Psoas muscle (tissue), 7 donors: ENCODE measurements at regions not wholly inside any gene's neighbourhood (a gene's known extent, or its start where the extent isn't known, plus 50 kb on each side); places are given as distances from the start of the nearest gene placed in this dataset.

Experiments
- ATAC-seq, 4 donors: fragments of 200-7000 bp; cut with Tn5 transposase; one replicate each; pipeline ENCODE4 v1.9.1; 2020; ENCODE audit warnings: moderate library complexity in 3 of 4, mild to moderate bottlenecking in 2 of 4
- DNase-seq, 2 donors: peaks; one replicate each; pipeline ENCODE4 v3.0.0-alpha.2; 2020
- H3K27ac ChIP-seq: fragments of 200-600 bp; one replicate; pipeline ENCODE4 v1.8.0; 2022
- H3K27me3 ChIP-seq, 3 donors: fragments of 200-600 bp in 1 of 3; one replicate each; pipeline versions ENCODE4 v1.6.1 to v1.8.0; 2013 to 2022; ENCODE audit warnings: low read length in 2 of 3, mild to moderate bottlenecking in 2 of 3, moderate library complexity in 1 of 3; ENCODE audit not compliant: insufficient read depth in 3 of 3
- H3K36me3 ChIP-seq, 2 donors: fragments of 200-600 bp in 1 of 2; one replicate each; pipeline versions ENCODE4 v1.6.1 to v1.8.0; 2013 to 2022; ENCODE audit warnings: low read depth in 1 of 2, mild to moderate bottlenecking in 1 of 2, moderate library complexity in 1 of 2; ENCODE audit not compliant: insufficient read depth in 1 of 2
- H3K4me1 ChIP-seq: fragments of 200-600 bp; one replicate; pipeline ENCODE4 v1.8.0; 2022
- H3K4me3 ChIP-seq: fragments of 200-600 bp; one replicate; pipeline ENCODE4 v1.8.0; 2022; ENCODE audit warnings: mild to moderate bottlenecking
- H3K9me3 ChIP-seq: fragments of 200-600 bp; one replicate; pipeline ENCODE4 v1.8.0; 2022
- WGBS, 3 donors: extraction: QIAGEN DNeasy Blood & Tissue Kit; methylation state at CpG; one replicate each; pipeline versions ENCODE4 v1.1.6 to v1.1.7; 2013; 5-methylcytosine and 5-hydroxymethylcytosine counted together
- intact Hi-C, 2 donors: fragments of 100-400 bp; cut with DNase I; formaldehyde crosslinking; loops; one replicate each; pipeline versions ENCODE4 v1.11.0 to v1.14.2; 2022
- TF ChIP-seq, protein P1 (sequence below): fragments of 200-600 bp; IDR thresholded peaks from one replicate; pipeline ENCODE4 v1.8.0; 2022; ENCODE audit warnings: antibody characterized with exemption
- donor health status: healthy with polysubstance abuse.
- donor health status: DM: no; HTN: no; CAD: no; lungs with moderate emphysema.
- donor health status: Bipolar disorder and iron deficiency.
- donor health status: healthy.
- donor health status: DM: yes; HTN: yes; CAD: no.
- donor health status: DM: no; HTN: no; CAD: no.
- donor health status: DM: yes; HTN: yes; CAD: no.

DNA sequence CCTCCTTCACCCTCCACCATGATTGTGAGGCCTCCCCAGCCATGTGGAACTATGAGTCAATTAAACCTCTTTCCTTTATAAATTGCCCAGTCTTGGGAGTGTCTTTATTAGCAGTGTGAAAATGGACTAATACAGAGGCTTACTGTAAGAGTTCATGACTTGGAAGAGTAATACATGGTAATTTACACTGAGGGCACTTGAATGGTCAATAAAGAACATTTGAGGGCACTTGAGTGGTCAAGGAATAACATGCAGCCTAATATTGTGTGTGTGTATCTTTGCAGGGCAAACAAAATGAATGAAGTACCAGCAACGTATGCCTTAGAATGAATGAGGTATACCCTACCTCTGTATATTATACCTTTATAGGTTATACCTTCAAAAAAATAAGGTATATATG is 190.4 kb upstream of the SOX11 start:
- DNase-seq (no peak), ATAC-seq (no peak)
- Histone ChIP-seq H3K9me3 (no peaks in the 10 kb centered on the region), H3K4me1 (no peaks in the 10 kb centered on the region), H3K27ac (no peak overlapping the region), H3K4me3 (no peak overlapping the region), H3K36me3 (no peaks in the 10 kb centered on the region), H3K27me3 (no peaks in the 10 kb centered on the region)
- TF ChIP-seq, protein P1, sequence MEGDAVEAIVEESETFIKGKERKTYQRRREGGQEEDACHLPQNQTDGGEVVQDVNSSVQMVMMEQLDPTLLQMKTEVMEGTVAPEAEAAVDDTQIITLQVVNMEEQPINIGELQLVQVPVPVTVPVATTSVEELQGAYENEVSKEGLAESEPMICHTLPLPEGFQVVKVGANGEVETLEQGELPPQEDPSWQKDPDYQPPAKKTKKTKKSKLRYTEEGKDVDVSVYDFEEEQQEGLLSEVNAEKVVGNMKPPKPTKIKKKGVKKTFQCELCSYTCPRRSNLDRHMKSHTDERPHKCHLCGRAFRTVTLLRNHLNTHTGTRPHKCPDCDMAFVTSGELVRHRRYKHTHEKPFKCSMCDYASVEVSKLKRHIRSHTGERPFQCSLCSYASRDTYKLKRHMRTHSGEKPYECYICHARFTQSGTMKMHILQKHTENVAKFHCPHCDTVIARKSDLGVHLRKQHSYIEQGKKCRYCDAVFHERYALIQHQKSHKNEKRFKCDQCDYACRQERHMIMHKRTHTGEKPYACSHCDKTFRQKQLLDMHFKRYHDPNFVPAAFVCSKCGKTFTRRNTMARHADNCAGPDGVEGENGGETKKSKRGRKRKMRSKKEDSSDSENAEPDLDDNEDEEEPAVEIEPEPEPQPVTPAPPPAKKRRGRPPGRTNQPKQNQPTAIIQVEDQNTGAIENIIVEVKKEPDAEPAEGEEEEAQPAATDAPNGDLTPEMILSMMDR = no peak
- intact Hi-C loops = no loop called here
- 92 to 95% (median 93%) methylated on average over 1 of the region's 1 CpG for WGBS, 3 donors

DNA sequence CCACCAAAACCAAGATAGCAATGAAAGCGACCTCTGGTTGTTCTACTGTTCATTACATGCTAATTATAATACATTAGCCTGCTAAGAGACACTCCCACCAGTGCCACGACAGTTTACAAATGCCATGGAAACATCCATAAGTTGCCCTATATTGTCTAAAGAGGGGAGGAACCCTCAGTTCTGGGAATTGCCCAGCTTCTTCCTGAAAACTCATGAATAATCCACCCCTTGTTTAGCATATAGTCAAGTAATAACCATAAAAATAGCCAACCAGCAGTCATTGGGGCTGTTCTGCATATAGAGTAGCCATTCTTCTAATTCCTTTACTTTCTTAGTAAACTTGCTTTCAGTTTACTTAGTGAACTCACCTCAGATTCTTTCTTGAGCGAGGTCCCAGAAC is 189.8 kb upstream of the SOX11 start:
- no peak for DNase-seq
- Histone ChIP-seq H3K9me3 (no peaks in the 10 kb centered on the region), H3K27ac (no peak overlapping the region), H3K4me1 (no peaks in the 10 kb centered on the region), H3K27me3 (no peaks in the 10 kb centered on the region), H3K4me3 (no peak overlapping the region), H3K36me3 (no peaks in the 10 kb centered on the region)
- no peak for ATAC-seq
- WGBS, 3 donors = 86 to 91% (median 88%) methylated on average over 3 of the region's 3 CpGs
- intact Hi-C loops = no loop called here
- TF ChIP-seq, protein P1 = no peak

DNA sequence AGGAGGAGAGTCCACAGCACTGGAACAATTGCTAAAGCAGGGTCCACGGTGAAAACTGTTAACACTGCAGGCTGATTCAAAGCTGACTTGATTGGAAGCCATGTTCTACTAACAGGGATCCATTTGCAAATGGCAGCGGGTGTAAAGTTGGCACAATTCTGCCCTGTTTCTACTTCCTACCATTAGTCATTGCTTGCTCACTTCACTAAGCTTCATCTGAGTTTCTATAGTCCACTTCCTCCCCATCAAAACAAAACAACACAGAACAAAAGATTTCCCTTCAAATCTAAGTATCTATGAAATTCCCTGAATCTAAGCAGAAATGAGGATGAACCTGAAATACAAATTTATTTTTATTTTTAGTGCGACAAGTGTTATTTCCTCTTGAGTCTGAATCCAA is 187.4 kb upstream of the SOX11 start:
- WGBS, 3 donors = 70 to 76% (median 70%) methylated on average over 3 of the region's 3 CpGs
- no peak overlapping the region for H3K27ac ChIP-seq
- no peak for ATAC-seq
- H3K27me3 ChIP-seq = no peaks in the 10 kb centered on the region
- TF ChIP-seq, protein P1 = no peak
- no peak for DNase-seq
- no peaks in the 10 kb centered on the region for H3K36me3 ChIP-seq
- intact Hi-C loops = no loop called here
- no peaks in the 10 kb centered on the region for H3K4me1 ChIP-seq
- H3K9me3 ChIP-seq = no peaks in the 10 kb centered on the region
- H3K4me3 ChIP-seq = no peak overlapping the region

DNA sequence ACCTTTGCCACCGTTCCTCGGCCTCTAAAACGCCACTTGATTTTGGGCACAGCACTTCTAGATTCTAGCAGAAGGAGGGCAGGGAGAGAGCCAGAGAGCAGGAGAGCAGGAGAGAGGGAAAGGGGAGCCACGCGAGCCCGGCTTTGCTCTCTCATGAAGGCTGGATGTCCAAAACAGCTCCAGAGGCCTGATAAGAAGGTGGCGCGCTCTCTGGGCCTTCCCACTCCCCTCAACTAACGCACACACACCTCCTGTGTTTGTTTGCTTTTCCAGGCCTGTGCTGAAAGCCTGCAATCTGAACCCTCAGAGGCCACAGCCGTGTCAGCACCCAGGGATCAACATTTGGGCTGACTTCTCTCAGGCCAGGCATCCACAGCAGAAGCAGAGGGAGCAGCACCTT is 184.8 kb upstream of the SOX11 start:
- 77 to 86% (median 86%) methylated on average over 10 of the region's 10 CpGs for WGBS, 3 donors
- Histone ChIP-seq H3K36me3 (no peaks in the 10 kb centered on the region), H3K4me3 (no peak overlapping the region), H3K4me1 (no peaks in the 10 kb centered on the region), H3K9me3 (no peaks in the 10 kb centered on the region), H3K27ac (no peak overlapping the region), H3K27me3 (no peaks in the 10 kb centered on the region)
- TF ChIP-seq, protein P1 = no peak
- no peak for DNase-seq
- no peak for ATAC-seq
- intact Hi-C loops = no loop called here

DNA sequence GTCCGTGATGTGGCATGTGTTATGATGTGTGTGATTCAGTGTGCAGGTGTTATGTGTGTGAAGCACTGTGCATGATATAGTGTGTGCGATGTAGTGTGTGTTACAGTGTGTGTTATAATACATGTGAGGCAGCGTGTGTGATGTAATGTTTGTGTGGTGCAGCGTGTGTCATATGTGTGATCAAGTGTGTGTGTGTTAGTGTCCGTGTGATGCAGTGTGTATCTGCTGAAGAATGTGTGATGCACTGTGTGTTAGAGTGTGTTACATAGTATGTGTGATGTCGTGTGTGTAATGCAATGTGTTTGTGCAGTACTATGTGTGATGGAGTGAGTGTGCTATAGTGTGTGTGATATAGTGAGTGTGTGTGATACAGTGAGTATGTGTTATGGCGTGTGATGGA is 182.8 kb upstream of the SOX11 start:
- no peak for DNase-seq
- TF ChIP-seq, protein P1 = no peak
- H3K27me3 ChIP-seq = no peaks in the 10 kb centered on the region
- no peaks in the 10 kb centered on the region for H3K9me3 ChIP-seq
- no peak overlapping the region for H3K27ac ChIP-seq
- intact Hi-C loops = no loop called here
- H3K4me1 ChIP-seq = no peaks in the 10 kb centered on the region
- no peak for ATAC-seq
- WGBS, 3 donors = 94 to 98% (median 95%) methylated on average over 7 of the region's 7 CpGs
- no peak overlapping the region for H3K4me3 ChIP-seq
- no peaks in the 10 kb centered on the region for H3K36me3 ChIP-seq
